Loucy (cell line): ENCODE measurements at regions not wholly inside any gene's neighbourhood (a gene's known extent, or its start where the extent isn't known, plus 50 kb on each side); places are given as distances from the start of the nearest gene placed in this dataset.

Source experiments
- H2AFZ ChIP-seq: fragments of 200-600 bp; sonication (generic); 2 replicates; pipeline ENCODE4 v1.6.0; 2016; ENCODE audit warnings: antibody characterized with exemption, mild to moderate bottlenecking, low read length, moderate library complexity
- H3F3A ChIP-seq: fragments of 200-600 bp; 2 replicates; pipeline ENCODE4 v1.6.0; 2016; ENCODE audit warnings: antibody characterized with exemption, low read depth, mild to moderate bottlenecking
- H3K27me3 ChIP-seq: fragments of 200-600 bp; sonication (generic); 2 replicates; pipeline ENCODE4 v1.6.1; 2014; ENCODE audit warnings: low read length, mild to moderate bottlenecking; ENCODE audit not compliant: insufficient read depth, poor library complexity, severe bottlenecking
- H3K36me3 ChIP-seq: fragments of 200-600 bp; sonication (generic); 2 replicates; pipeline ENCODE4 v1.6.1; 2016; ENCODE audit warnings: low read length; ENCODE audit not compliant: insufficient read depth
- H3K4me1 ChIP-seq: fragments of 200-600 bp; sonication (generic); 2 replicates; pipeline ENCODE4 v1.5.1; 2014; ENCODE audit warnings: low read length, mild to moderate bottlenecking; ENCODE audit not compliant: insufficient read depth, poor library complexity, severe bottlenecking
- H3K4me2 ChIP-seq: fragments of 200-600 bp; sonication (generic); 2 replicates; pipeline ENCODE4 v1.6.0; 2014; ENCODE audit warnings: antibody characterized with exemption, low read length, low read depth, mild to moderate bottlenecking; ENCODE audit not compliant: poor library complexity, severe bottlenecking
- H3K4me3 ChIP-seq: fragments of 200-600 bp; sonication (generic); 2 replicates; pipeline ENCODE4 v1.5.1; 2014; ENCODE audit warnings: low read length, mild to moderate bottlenecking, mixed read lengths; ENCODE audit not compliant: poor library complexity, severe bottlenecking
- H3K79me2 ChIP-seq: fragments of 200-600 bp; sonication (generic); 2 replicates; pipeline ENCODE4 v1.6.1; 2014; ENCODE audit warnings: low read length; ENCODE audit not compliant: insufficient read depth
- H3K9ac ChIP-seq: fragments of 200-600 bp; sonication (generic); 2 replicates; pipeline ENCODE4 v1.6.0; 2014; ENCODE audit warnings: mild to moderate bottlenecking, low read depth, low read length, moderate library complexity; ENCODE audit not compliant: poor library complexity, severe bottlenecking
- H3K9me2 ChIP-seq: fragments of 200-600 bp; sonication (generic); replicated peaks from 2 replicates; pipeline ENCODE4 v1.6.1; 2016; ENCODE audit warnings: low read depth, low read length, mixed read lengths
- H3K9me3 ChIP-seq: fragments of 200-600 bp; sonication (generic); 2 replicates; pipeline ENCODE4 v1.6.1; 2014; ENCODE audit warnings: mild to moderate bottlenecking, antibody characterized with exemption, low read length, low read depth; ENCODE audit not compliant: insufficient read depth
- H4K20me1 ChIP-seq: fragments of 200-600 bp; sonication (generic); 2 replicates; pipeline ENCODE4 v1.6.0; 2014; ENCODE audit warnings: antibody characterized with exemption, low read length, mild to moderate bottlenecking; ENCODE audit not compliant: insufficient read depth, poor library complexity, severe bottlenecking
- CTCF ChIP-seq: fragments of 200-600 bp; sonication (generic); conservative IDR thresholded peaks from 2 replicates; pipeline ENCODE4 v1.5.1; 2014; ENCODE audit warnings: mild to moderate bottlenecking, antibody characterized with exemption, low read length
- EZH2phosphoT487 ChIP-seq: fragments of 200-600 bp; IDR thresholded peaks from 2 replicates; pipeline ENCODE4 v1.6.1; 2018; ENCODE audit warnings: antibody characterized with exemption, mild to moderate bottlenecking, moderate library complexity, borderline replicate concordance

GRCh38 chr9:134234001-134234660 lies 69.8 kb upstream of the RNU6ATAC start:
- H3K36me3 ChIP-seq, result no peaks in the 10 kb centered on the region
- H3K9me2 ChIP-seq, result no peaks in the 10 kb centered on the region
- H2AFZ ChIP-seq, result no peak overlapping the region
- H3F3A ChIP-seq, result no peaks in the 10 kb centered on the region
- H3K79me2 ChIP-seq, result no peaks in the 10 kb centered on the region
- H3K4me3 ChIP-seq, result no peak overlapping the region
- TF ChIP-seq CTCF (no peak), EZH2phosphoT487 (no peak)
- H4K20me1 ChIP-seq, result no peaks in the 10 kb centered on the region
- H3K9ac ChIP-seq, result no peak overlapping the region
- no peak overlapping the region for H3K4me2 ChIP-seq
- H3K9me3 ChIP-seq, result no peaks in the 10 kb centered on the region
- peaks cover 14% of the 10 kb centered on the region for H3K4me1 ChIP-seq
- no peaks in the 10 kb centered on the region for H3K27me3 ChIP-seq

DNA sequence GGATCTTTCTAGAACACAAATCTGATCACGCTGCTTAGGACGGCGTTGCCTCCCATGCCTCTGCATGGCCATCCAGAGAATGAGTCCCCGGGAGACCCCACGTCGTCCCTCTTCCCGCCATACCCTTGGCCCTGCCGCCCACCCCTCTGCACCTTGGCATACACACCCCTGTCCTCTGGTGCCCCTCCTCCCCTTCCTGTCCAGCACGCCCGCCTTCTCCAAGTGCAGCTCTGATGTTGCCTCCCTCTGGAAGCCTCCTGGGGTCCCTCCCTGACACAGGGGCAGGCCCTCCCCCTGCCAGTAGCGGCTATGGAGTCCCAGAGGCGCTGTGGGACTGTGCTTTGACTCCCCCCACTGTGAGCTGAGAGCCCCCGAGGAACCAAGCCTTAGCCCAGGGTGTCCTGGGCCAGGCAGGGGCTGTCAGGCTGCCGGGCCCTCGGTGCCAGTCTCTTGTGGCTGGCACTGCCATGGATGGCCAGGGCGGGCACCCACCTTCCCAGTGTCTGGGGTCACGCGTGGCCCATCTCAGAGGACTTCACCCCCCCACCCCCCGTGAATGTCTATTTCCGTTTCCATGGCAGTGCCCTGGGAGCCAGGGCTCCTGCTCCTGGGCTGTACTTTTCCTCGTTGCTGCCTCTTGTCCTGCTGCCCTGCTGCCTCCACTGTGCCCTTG lies 70.5 kb upstream of the RNU6ATAC start:
- no peaks in the 10 kb centered on the region for H3F3A ChIP-seq
- no peaks in the 10 kb centered on the region for H3K9me2 ChIP-seq
- no peaks in the 10 kb centered on the region for H3K36me3 ChIP-seq
- H3K9ac ChIP-seq, result no peak overlapping the region
- no peak overlapping the region for H3K4me2 ChIP-seq
- peaks cover 7% of the 10 kb centered on the region for H3K4me1 ChIP-seq
- no peaks in the 10 kb centered on the region for H4K20me1 ChIP-seq
- no peaks in the 10 kb centered on the region for H3K27me3 ChIP-seq
- no peaks in the 10 kb centered on the region for H3K9me3 ChIP-seq
- H3K4me3 ChIP-seq, result no peak overlapping the region
- no peak overlapping the region for H2AFZ ChIP-seq
- no peaks in the 10 kb centered on the region for H3K79me2 ChIP-seq
- TF ChIP-seq EZH2phosphoT487 (no peak), CTCF (no peak)

DNA sequence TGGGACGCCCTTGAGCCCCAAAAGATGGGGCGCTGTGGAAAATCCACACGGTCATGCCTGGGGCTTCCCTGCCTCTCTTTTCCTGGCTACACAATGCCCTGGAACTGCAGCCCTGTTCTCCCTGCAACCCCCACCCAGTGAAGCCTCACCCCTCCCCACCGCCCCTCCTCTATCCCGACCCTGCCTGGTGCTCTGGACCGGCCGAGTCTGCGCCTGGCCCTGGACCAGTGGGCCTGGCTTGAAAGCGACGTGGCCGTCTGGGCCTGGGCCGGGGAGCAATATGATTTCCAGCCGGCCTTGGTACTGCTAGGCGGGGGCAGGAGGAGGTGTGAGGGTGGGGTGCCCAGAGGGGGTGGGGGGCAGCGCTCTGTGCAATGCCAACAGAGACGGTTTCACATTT lies 71.0 kb upstream of the RNU6ATAC start:
- Histone ChIP-seq H3K4me2 (no peak overlapping the region), H3K9ac (no peak overlapping the region), H3K4me3 (no peak overlapping the region), H3K9me3 (no peaks in the 10 kb centered on the region), H3K27me3 (no peaks in the 10 kb centered on the region), H3K79me2 (no peaks in the 10 kb centered on the region), H3K36me3 (no peaks in the 10 kb centered on the region), H3K9me2 (no peaks in the 10 kb centered on the region), H3F3A (no peaks in the 10 kb centered on the region), H3K4me1 (peaks cover 2% of the 10 kb centered on the region), H2AFZ (no peak overlapping the region), H4K20me1 (no peaks in the 10 kb centered on the region)
- no peak for TF ChIP-seq EZH2phosphoT487
- no peak for TF ChIP-seq CTCF
